ENCODE measurements at regions not wholly inside any gene's neighbourhood (a gene's known extent, or its start where the extent isn't known, plus 50 kb on each side); places are given as distances from the start of the nearest gene placed in this dataset.

GRCh38 chr18:8998481-8999217 lies 103.8 kb upstream of the NDUFV2 start:
- TF ChIP-seq POLR2A (IDR thresholded peaks at IDR 0.05; ENCODE audit: low read length) (no peak), GATA1 (IDR thresholded peaks at IDR 0.05; ENCODE audit: low read depth, low read length) (no peak)

All from erythroblast (primary cell).